LNCaP clone FGC (cell line): ENCODE measurements at regions not wholly inside any gene's neighbourhood (a gene's known extent, or its start where the extent isn't known, plus 50 kb on each side); places are given as distances from the start of the nearest gene placed in this dataset.

Source experiments
- DNase-seq: peaks from one replicate; pipeline ENCODE4 v3.0.0-alpha.2; 2011; ENCODE audit warnings: low read depth
- H3K4me3 ChIP-seq: 2 replicates; pipeline ENCODE4 v1.5.1; 2011; ENCODE audit warnings: mild to moderate bottlenecking, low read depth, low read length, control low read depth
- TF ChIP-seq, protein P1 (sequence below): IDR thresholded peaks from 2 replicates; pipeline ENCODE4 v1.5.1; 2012; ENCODE audit warnings: mild to moderate bottlenecking; ENCODE audit not compliant: control insufficient read depth, insufficient read depth; ENCODE audit errors: extremely low read depth

GRCh38 chr20:1774479-1774878 is 116.9 kb upstream of the SIRPG start:
- H3K4me3 ChIP-seq, result no peak overlapping the region
- DNase-seq, result no peak
- TF ChIP-seq, protein P1, sequence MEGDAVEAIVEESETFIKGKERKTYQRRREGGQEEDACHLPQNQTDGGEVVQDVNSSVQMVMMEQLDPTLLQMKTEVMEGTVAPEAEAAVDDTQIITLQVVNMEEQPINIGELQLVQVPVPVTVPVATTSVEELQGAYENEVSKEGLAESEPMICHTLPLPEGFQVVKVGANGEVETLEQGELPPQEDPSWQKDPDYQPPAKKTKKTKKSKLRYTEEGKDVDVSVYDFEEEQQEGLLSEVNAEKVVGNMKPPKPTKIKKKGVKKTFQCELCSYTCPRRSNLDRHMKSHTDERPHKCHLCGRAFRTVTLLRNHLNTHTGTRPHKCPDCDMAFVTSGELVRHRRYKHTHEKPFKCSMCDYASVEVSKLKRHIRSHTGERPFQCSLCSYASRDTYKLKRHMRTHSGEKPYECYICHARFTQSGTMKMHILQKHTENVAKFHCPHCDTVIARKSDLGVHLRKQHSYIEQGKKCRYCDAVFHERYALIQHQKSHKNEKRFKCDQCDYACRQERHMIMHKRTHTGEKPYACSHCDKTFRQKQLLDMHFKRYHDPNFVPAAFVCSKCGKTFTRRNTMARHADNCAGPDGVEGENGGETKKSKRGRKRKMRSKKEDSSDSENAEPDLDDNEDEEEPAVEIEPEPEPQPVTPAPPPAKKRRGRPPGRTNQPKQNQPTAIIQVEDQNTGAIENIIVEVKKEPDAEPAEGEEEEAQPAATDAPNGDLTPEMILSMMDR, result no peak

DNA sequence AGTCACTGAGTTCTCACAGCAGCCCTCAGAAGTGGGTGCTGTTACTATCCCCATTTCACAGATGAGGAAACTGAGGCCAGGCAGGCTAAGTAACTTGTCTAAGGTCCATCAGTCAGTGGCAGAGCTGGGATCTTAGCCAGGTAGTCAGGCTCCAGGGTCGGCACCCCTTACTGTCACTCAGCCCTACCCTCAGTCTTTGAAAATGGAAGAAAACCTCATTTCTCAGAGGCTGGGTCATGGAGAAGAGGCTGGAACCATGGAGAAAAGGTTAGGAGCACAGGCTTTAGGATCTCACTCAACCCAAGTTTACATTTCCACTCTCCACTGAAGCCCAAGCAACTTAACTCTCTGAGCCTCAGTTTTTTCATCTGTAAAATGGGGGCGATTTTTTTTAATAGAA is 116.2 kb upstream of the SIRPG start:
- DNase-seq, result no peak
- no peak overlapping the region for H3K4me3 ChIP-seq
- TF ChIP-seq, protein P1, result no peak

GRCh38 chr20:1769491-1769890 is 111.9 kb upstream of the SIRPG start:
- no peak overlapping the region for H3K4me3 ChIP-seq
- DNase-seq, result no peak
- TF ChIP-seq, protein P1, result no peak

GRCh38 chr20:1766731-1767130 is 109.2 kb upstream of the SIRPG start:
- TF ChIP-seq, protein P1, result no peak
- DNase-seq, result no peak
- H3K4me3 ChIP-seq, result no peak overlapping the region

- DNase-seq, result peak; percentile 70
- no peak overlapping the region for H3K4me3 ChIP-seq
- TF ChIP-seq, protein P1, result peak; percentile 97
Measured at GRCh38 chr20:1764136-1765033, 106.8 kb upstream of the SIRPG start.

DNA sequence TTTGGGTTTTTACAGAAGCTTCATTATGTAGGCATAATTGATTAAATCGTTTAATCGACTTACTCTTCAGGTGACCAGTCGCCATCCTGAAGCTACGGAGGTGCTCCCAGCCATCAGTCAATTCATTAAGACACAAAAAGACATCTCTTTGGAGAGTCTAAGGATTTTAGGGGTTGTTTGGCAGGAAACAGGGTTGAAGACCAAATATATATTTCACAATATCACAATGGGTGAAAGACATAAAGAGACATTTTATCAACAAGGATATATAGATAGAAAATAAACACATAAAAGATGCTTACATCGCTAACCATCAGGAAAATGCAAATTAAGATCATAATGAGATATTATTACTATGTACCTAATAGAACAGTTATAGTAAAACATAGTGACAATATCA is 104.0 kb upstream of the SIRPG start:
- DNase-seq, result no peak
- no peak overlapping the region for H3K4me3 ChIP-seq
- TF ChIP-seq, protein P1, result no peak

DNA sequence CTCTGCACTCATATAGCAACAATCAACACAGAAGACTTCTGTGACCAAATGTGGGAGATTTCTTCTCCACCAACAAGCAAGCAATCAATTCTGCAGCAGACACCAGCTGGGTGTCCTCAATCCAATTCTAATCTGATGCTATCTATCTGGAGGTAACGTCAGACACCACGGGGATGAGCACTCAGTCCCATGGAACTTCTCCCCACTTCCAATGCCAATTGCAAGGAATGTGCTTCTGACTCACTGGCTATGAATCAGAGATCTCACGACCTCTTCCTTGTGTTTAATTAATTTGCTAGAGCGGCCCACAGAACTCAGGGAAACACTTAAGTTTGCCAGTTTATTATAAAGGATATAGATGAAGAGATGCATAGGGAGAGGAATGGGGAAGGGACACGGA is 103.5 kb upstream of the SIRPG start:
- TF ChIP-seq, protein P1, result no peak
- no peak for DNase-seq
- H3K4me3 ChIP-seq, result no peak overlapping the region
